Neural cell (in vitro differentiated cells): ENCODE measurements at regions not wholly inside any gene's neighbourhood (a gene's known extent, or its start where the extent isn't known, plus 50 kb on each side); places are given as distances from the start of the nearest gene placed in this dataset.

Source experiments
- H2AFZ ChIP-seq: fragments of 200-600, 300-800 bp; sonication (generic), shearing (Covaris generic); 2 replicates; pipeline ENCODE4 v1.6.0; 2014; ENCODE audit warnings: low read depth, mild to moderate bottlenecking, antibody characterized with exemption, low read length, moderate library complexity
- H3F3A ChIP-seq: fragments of 200-600 bp; shearing (Covaris generic); 2 replicates; pipeline ENCODE4 v1.6.1; 2016; ENCODE audit warnings: mild to moderate bottlenecking, moderate library complexity, mixed read lengths, antibody characterized with exemption, low read length; ENCODE audit not compliant: insufficient read depth, poor library complexity, severe bottlenecking
- H3K27ac ChIP-seq: fragments of 200-600, 300-800 bp; sonication (generic), shearing (Covaris generic); 2 replicates; pipeline ENCODE4 v1.5.1; 2014; ENCODE audit warnings: mild to moderate bottlenecking, low read length, moderate library complexity
- H3K27me3 ChIP-seq: fragments of 300-800, 200-600 bp; sonication (generic), shearing (Covaris generic); 2 replicates; pipeline ENCODE4 v1.6.0; 2014; ENCODE audit warnings: mild to moderate bottlenecking, low read depth, low read length, moderate library complexity; ENCODE audit not compliant: insufficient read depth
- H3K36me3 ChIP-seq: fragments of 300-800, 200-600 bp; sonication (generic), shearing (Covaris generic); 2 replicates; pipeline ENCODE4 v1.5.1; 2014; ENCODE audit warnings: mild to moderate bottlenecking, antibody characterized with exemption, low read length, moderate library complexity; ENCODE audit not compliant: insufficient read depth
- H3K4me2 ChIP-seq: fragments of 300-800, 200-600 bp; sonication (generic), shearing (Covaris generic); 2 replicates; pipeline ENCODE4 v1.6.0; 2014; ENCODE audit warnings: mild to moderate bottlenecking, low read length
- H3K4me3 ChIP-seq: fragments of 300-800, 200-600 bp; sonication (generic), shearing (Covaris generic); 2 replicates; pipeline ENCODE4 v1.5.1; 2014; ENCODE audit warnings: mild to moderate bottlenecking, low read length, moderate library complexity
- H3K79me2 ChIP-seq: fragments of 200-600 bp; shearing (Covaris generic); replicated peaks from 2 replicates; pipeline ENCODE4 v1.6.0; 2014; ENCODE audit warnings: mild to moderate bottlenecking, low read length, moderate library complexity; ENCODE audit not compliant: insufficient read depth
- H3K9ac ChIP-seq: fragments of 300-800, 200-600 bp; sonication (generic), shearing (Covaris generic); 2 replicates; pipeline ENCODE4 v1.6.1; 2016; ENCODE audit warnings: mild to moderate bottlenecking, low read length, mixed read lengths
- H3K9me2 ChIP-seq: fragments of 200-600 bp; shearing (Covaris generic); 2 replicates; pipeline ENCODE4 v1.6.1; 2016; ENCODE audit warnings: mild to moderate bottlenecking, low read length, mixed read lengths; ENCODE audit not compliant: insufficient read depth
- H3K9me3 ChIP-seq: fragments of 200-600, 300-800 bp; sonication (generic), shearing (Covaris generic); 2 replicates; pipeline ENCODE4 v1.6.1; 2016; ENCODE audit warnings: mild to moderate bottlenecking, mixed run types, low read length, moderate library complexity, mixed read lengths
- H4K20me1 ChIP-seq: fragments of 200-600 bp; shearing (Covaris generic); 2 replicates; pipeline ENCODE4 v1.6.1; 2016; ENCODE audit warnings: mild to moderate bottlenecking, mixed run types; ENCODE audit not compliant: insufficient read depth
- EP300 ChIP-seq: fragments of 450-650 bp; conservative IDR thresholded peaks from 2 replicates; pipeline ENCODE4 v1.6.1; 2014; ENCODE audit warnings: antibody characterized with exemption, mild to moderate bottlenecking, moderate library complexity; ENCODE audit not compliant: poor library complexity, severe bottlenecking
- EZH2 ChIP-seq: fragments of 200-600, 300-800 bp; shearing (Covaris generic), sonication (generic); IDR thresholded peaks from 2 replicates; pipeline ENCODE4 v1.6.1; 2014; ENCODE audit warnings: antibody characterized with exemption, low read length, borderline replicate concordance, mild to moderate bottlenecking; ENCODE audit not compliant: insufficient read depth, poor library complexity, severe bottlenecking
- MXI1 ChIP-seq: fragments of 450-650 bp; conservative IDR thresholded peaks from 2 replicates; pipeline ENCODE4 v1.6.1; 2014; ENCODE audit warnings: antibody characterized with exemption, mild to moderate bottlenecking; ENCODE audit not compliant: poor library complexity, severe bottlenecking
- POLR2AphosphoS5 ChIP-seq: IDR thresholded peaks from 2 replicates; pipeline ENCODE4 v1.6.1; 2012
- RAD21 ChIP-seq: fragments of 450-650 bp; conservative IDR thresholded peaks from 2 replicates; pipeline ENCODE4 v1.6.1; 2014; ENCODE audit warnings: antibody characterized with exemption, mild to moderate bottlenecking, moderate library complexity
- SMC3 ChIP-seq: fragments of 450-650 bp; conservative IDR thresholded peaks from 2 replicates; pipeline ENCODE4 v1.6.1; 2014; ENCODE audit warnings: antibody characterized with exemption, mild to moderate bottlenecking, moderate library complexity; ENCODE audit not compliant: poor library complexity
- TAF1 ChIP-seq: IDR thresholded peaks from 2 replicates; pipeline ENCODE4 v1.6.1; 2012; ENCODE audit warnings: low read depth
- TF ChIP-seq, protein P1 (sequence below): fragments of 450-650 bp; IDR thresholded peaks from 2 replicates; pipeline ENCODE4 v1.5.1; 2014; ENCODE audit warnings: antibody characterized with exemption, mild to moderate bottlenecking, moderate library complexity; ENCODE audit not compliant: poor library complexity, severe bottlenecking
- TF ChIP-seq, protein P2 (sequence below): IDR thresholded peaks from 2 replicates; pipeline ENCODE4 v1.6.1; 2012; ENCODE audit warnings: borderline replicate concordance

DNA sequence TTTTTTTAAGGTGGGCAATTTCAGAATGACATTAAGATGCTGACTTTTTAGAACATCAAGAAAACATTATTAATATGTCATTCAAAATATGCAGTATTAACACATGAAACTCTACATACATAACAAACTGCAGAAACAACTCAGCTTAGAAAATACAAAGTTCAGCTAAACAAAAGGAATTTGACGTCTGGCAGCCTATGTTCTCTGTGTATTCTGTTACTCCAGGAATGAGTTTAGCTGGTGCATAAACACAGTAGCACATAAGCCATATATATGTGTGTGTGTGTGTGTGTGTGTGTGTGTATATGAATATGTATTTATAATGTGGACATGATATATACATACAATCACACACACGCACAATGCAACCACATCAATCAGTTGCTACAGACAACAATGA, 413.5 kb upstream of the PSMD7 start:
- Histone ChIP-seq H3K9me2 (no peaks in the 10 kb centered on the region), H3K27me3 (no peaks in the 10 kb centered on the region), H3K4me3 (no peak overlapping the region), H3K9ac (peak overlapping the region; percentile 28), H3F3A (peaks cover 2% of the 10 kb centered on the region), H3K4me2 (no peak overlapping the region), H3K36me3 (no peaks in the 10 kb centered on the region), H4K20me1 (no peaks in the 10 kb centered on the region), H3K9me3 (no peaks in the 10 kb centered on the region), H3K79me2 (peaks cover 91% of the 10 kb centered on the region), H3K27ac (peak overlapping the region; percentile 99), H2AFZ (no peak overlapping the region)
- TF ChIP-seq EP300, result peak; percentile 23
- no peak for TF ChIP-seq RAD21

DNA sequence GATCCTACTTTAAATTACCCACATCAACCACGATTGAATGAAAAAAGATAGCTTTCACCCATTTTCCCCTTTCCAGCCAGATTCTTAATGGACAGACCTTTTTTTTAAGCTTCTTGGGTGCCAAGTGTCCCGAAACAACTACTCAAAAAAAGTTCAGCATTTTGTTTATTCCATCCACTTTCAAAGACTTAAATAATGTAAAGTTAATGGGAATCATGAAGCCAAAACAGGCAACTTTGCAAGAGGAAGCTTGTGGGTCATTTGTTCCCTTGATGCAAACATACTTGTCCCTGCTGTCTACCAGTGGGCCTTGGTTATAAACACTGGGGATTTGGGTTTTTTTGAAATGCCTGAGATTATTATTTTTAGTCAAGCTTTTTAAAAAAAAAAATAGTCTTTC, 414.0 kb upstream of the PSMD7 start:
- H4K20me1 ChIP-seq, result no peaks in the 10 kb centered on the region
- H3K27ac ChIP-seq, result peak overlapping the region; percentile 99
- H3K27me3 ChIP-seq, result no peaks in the 10 kb centered on the region
- no peak overlapping the region for H3K4me3 ChIP-seq
- peaks cover 2% of the 10 kb centered on the region for H3F3A ChIP-seq
- no peaks in the 10 kb centered on the region for H3K36me3 ChIP-seq
- TF ChIP-seq, protein P1, sequence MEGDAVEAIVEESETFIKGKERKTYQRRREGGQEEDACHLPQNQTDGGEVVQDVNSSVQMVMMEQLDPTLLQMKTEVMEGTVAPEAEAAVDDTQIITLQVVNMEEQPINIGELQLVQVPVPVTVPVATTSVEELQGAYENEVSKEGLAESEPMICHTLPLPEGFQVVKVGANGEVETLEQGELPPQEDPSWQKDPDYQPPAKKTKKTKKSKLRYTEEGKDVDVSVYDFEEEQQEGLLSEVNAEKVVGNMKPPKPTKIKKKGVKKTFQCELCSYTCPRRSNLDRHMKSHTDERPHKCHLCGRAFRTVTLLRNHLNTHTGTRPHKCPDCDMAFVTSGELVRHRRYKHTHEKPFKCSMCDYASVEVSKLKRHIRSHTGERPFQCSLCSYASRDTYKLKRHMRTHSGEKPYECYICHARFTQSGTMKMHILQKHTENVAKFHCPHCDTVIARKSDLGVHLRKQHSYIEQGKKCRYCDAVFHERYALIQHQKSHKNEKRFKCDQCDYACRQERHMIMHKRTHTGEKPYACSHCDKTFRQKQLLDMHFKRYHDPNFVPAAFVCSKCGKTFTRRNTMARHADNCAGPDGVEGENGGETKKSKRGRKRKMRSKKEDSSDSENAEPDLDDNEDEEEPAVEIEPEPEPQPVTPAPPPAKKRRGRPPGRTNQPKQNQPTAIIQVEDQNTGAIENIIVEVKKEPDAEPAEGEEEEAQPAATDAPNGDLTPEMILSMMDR, result no peak
- TF ChIP-seq MXI1 (no peak), EZH2 (no peak), EP300 (no peak), POLR2AphosphoS5 (no peak), SMC3 (no peak), TAF1 (no peak), RAD21 (no peak)
- TF ChIP-seq, protein P2, sequence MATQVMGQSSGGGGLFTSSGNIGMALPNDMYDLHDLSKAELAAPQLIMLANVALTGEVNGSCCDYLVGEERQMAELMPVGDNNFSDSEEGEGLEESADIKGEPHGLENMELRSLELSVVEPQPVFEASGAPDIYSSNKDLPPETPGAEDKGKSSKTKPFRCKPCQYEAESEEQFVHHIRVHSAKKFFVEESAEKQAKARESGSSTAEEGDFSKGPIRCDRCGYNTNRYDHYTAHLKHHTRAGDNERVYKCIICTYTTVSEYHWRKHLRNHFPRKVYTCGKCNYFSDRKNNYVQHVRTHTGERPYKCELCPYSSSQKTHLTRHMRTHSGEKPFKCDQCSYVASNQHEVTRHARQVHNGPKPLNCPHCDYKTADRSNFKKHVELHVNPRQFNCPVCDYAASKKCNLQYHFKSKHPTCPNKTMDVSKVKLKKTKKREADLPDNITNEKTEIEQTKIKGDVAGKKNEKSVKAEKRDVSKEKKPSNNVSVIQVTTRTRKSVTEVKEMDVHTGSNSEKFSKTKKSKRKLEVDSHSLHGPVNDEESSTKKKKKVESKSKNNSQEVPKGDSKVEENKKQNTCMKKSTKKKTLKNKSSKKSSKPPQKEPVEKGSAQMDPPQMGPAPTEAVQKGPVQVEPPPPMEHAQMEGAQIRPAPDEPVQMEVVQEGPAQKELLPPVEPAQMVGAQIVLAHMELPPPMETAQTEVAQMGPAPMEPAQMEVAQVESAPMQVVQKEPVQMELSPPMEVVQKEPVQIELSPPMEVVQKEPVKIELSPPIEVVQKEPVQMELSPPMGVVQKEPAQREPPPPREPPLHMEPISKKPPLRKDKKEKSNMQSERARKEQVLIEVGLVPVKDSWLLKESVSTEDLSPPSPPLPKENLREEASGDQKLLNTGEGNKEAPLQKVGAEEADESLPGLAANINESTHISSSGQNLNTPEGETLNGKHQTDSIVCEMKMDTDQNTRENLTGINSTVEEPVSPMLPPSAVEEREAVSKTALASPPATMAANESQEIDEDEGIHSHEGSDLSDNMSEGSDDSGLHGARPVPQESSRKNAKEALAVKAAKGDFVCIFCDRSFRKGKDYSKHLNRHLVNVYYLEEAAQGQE, result no peak
- peaks cover 91% of the 10 kb centered on the region for H3K79me2 ChIP-seq
- no peaks in the 10 kb centered on the region for H3K9me2 ChIP-seq
- H2AFZ ChIP-seq, result no peak overlapping the region
- H3K4me2 ChIP-seq, result no peak overlapping the region
- no peaks in the 10 kb centered on the region for H3K9me3 ChIP-seq
- H3K9ac ChIP-seq, result no peak overlapping the region

DNA sequence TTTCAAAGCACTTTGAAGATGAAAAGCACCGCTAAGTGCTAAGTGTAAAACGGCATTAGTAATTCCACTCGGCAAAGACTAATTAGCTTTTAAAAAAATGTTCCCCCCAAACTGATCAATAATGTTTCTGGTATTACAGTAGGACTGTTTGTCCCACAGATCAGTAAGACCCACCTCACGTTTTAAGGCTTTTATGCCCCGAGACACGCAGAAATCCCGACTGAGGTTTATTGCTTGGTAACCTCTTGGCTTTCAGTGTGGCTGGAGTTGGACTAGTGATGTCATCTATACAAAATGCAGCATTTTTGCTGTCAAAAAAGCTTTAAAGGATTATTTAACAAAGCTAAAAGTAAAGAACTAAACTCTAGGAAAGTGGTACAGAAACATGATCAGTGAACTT, 414.6 kb upstream of the PSMD7 start:
- no peak overlapping the region for H3K4me3 ChIP-seq
- no peaks in the 10 kb centered on the region for H3K9me2 ChIP-seq
- H3K27me3 ChIP-seq, result no peaks in the 10 kb centered on the region
- peaks cover 2% of the 10 kb centered on the region for H3F3A ChIP-seq
- no peak overlapping the region for H3K9ac ChIP-seq
- H3K9me3 ChIP-seq, result no peaks in the 10 kb centered on the region
- no peaks in the 10 kb centered on the region for H3K36me3 ChIP-seq
- peak overlapping the region; percentile 99 for H3K27ac ChIP-seq
- H3K79me2 ChIP-seq, result peaks cover 90% of the 10 kb centered on the region
- H3K4me2 ChIP-seq, result no peak overlapping the region
- TF ChIP-seq POLR2AphosphoS5 (no peak), EP300 (no peak), TAF1 (no peak), EZH2 (no peak), SMC3 (no peak), RAD21 (no peak)
- TF ChIP-seq, protein P2, result no peak
- TF ChIP-seq, protein P1, result no peak
- H2AFZ ChIP-seq, result no peak overlapping the region
- no peaks in the 10 kb centered on the region for H4K20me1 ChIP-seq
